C4-2B (cell line): ENCODE measurements at regions not wholly inside any gene's neighbourhood (a gene's known extent, or its start where the extent isn't known, plus 50 kb on each side); places are given as distances from the start of the nearest gene placed in this dataset.

Experiments
- ZFX ChIP-seq: fragments of 450-650 bp; IDR thresholded peaks from 2 replicates; pipeline ENCODE4 v1.6.1; 2017
- TF ChIP-seq, protein P1 (sequence below): fragments of 450-650 bp; conservative IDR thresholded peaks from 2 replicates; pipeline ENCODE4 v1.5.1; 2017; ENCODE audit warnings: mild to moderate bottlenecking

DNA sequence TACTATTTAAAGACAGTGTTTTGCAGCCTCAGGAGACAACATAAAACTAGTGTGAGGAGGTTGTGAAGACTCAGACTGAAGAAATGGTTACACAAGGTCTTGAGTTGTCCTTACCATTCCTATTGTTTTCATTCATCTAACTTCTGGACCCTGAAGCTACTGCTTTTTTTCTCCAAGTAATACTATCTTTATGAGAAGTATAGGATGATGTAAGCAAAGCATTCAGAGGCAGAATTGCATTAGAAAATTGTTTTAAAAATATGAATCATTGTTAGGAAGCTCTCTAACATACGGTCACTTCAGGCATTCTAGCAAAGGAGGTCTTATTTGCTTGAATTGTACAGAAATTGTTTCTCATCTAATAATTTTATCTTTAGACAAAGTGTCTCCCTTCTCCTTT is 357.8 kb downstream of the TLL1 start:
- TF ChIP-seq, protein P1, sequence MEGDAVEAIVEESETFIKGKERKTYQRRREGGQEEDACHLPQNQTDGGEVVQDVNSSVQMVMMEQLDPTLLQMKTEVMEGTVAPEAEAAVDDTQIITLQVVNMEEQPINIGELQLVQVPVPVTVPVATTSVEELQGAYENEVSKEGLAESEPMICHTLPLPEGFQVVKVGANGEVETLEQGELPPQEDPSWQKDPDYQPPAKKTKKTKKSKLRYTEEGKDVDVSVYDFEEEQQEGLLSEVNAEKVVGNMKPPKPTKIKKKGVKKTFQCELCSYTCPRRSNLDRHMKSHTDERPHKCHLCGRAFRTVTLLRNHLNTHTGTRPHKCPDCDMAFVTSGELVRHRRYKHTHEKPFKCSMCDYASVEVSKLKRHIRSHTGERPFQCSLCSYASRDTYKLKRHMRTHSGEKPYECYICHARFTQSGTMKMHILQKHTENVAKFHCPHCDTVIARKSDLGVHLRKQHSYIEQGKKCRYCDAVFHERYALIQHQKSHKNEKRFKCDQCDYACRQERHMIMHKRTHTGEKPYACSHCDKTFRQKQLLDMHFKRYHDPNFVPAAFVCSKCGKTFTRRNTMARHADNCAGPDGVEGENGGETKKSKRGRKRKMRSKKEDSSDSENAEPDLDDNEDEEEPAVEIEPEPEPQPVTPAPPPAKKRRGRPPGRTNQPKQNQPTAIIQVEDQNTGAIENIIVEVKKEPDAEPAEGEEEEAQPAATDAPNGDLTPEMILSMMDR: no peak
- no peak for TF ChIP-seq ZFX
